ENCODE measurements at regions not wholly inside any gene's neighbourhood (a gene's known extent, or its start where the extent isn't known, plus 50 kb on each side); places are given as distances from the start of the nearest gene placed in this dataset.

DNA sequence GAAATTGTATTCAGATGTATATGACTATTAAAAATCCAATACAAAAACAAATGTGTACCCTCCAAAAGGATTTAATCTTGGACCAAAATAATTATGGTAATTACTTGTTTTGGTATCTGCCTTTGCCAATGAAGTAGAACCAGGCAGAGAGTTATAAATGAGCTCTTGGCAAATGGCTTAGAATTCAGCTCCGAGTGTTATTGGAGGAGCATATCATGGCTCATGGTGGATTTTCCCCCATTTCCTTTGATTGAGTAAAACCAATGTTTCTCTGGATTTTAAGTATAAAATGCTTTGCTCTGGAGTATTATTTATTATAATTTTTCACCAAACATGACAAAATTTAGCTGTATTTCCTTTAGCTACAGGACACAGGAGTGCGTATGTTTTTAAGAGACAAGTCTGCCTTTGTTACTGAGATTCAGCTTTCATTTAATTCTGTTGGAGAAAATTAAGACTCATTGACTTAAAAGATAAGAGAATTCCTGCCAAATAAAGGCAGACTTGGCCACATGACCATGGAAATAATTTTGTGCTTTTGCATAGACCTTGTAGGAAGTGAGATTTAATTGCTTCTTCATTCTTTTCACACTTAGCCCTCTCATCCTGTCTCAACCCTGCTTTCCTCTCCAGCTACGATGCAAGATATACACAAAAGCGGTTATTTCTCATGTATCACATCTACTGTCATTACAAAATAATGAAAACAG is 281.0 kb upstream of the SOX11 start:
- DNase-seq (ENCODE audit: insufficient read length, low spot score), result no peak
- FAIRE-seq, result no peak

DNA sequence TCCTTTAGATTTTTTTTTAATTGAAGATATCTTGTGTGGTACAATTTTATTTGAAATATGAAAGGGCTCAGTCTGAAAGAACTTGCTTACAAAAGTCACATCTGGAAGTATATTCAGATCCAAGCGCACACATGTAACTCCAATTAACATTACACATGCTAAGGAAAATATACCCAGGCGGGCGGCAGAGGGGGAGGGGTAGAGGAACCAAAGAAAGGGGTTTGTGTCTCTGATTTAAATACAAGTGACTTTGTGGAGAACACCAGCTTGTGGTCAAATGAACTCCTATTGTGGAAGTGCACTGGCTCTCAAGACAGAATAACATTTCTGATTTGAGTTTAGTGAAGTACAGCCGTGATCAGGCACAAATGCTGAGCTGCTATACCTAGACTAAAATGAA is 280.2 kb upstream of the SOX11 start:
- FAIRE-seq (no peak), DNase-seq (ENCODE audit: insufficient read length, low spot score) (no peak)

DNA sequence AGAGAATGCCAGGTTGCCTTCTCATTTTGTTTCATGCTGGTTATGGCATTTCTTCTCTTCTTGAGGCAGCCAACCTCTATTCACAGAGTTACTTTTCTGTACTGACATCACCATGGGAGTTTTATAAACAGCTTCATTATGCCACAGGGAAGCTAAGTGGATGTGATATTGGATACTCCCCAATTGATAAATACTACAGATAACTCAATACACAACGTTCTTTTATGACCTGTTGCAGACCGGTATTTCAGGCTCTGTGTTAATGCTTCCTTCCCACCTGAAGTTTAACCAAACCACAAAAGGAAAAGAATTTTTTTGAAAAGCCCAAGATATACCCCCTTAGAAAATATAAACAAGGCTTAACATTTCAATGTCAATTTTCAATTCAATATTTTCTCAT is 258.3 kb upstream of the SOX11 start:
- no peak for DNase-seq (ENCODE audit: insufficient read length, low spot score)
- no peak for FAIRE-seq

DNA sequence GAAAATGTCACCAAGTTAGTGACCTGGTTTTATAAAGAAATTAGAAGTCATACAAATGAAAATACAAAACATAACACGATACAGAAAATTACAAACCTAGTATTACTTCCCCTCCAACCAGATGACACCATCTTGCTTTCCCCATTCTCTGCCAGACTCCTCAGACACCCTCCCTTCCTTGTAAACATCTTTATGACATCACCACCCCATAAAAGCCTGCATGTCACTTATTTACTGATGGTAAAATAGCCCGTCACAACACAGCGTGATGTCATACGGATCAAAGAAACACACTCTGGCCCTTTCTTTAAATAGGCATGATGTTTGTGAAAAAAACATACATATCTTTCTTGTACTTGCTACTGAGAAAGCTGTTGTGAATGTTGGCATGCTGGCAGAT is 254.8 kb upstream of the SOX11 start:
- DNase-seq (ENCODE audit: insufficient read length, low spot score), result no peak
- no peak for FAIRE-seq

DNA sequence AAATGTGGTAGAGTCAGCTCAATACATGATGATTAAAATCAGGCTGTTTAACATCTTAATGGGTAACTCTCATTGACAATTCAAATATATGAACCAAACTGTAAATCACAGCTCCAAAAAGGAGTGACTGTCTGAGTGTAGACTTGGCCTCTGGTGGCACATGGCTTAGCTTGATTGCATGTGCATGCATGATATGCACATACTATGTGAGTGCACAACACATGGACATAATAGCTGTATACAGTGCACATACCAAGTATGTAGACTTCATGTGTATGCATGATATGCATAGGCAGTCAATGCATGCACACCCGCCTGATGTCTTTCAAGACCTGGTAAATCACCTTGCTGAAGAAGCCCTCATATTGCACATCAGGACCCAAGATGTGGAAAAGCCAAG is 252.0 kb upstream of the SOX11 start:
- no peak for DNase-seq (ENCODE audit: insufficient read length, low spot score)
- no peak for FAIRE-seq

DNA sequence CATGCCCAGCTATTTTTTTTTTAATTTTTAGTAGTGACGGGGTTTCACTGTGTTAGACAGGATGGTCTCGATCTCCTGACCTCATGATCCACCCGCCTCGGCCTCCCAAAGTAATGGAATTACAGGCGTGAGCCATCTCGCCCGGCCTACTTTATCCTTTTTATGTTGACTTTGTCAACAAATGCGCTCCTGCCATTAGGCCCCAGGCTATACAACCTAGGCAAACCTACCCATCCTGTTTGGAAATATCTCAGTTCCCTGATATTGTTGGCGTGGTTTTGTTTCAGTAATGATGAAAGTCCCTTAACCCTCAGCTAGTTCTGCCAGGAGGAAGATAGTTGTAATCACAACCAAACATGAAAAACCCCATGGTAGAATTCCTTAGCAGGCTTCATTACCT is 249.4 kb upstream of the SOX11 start:
- no peak for FAIRE-seq
- DNase-seq (ENCODE audit: insufficient read length, low spot score), result no peak

DNA sequence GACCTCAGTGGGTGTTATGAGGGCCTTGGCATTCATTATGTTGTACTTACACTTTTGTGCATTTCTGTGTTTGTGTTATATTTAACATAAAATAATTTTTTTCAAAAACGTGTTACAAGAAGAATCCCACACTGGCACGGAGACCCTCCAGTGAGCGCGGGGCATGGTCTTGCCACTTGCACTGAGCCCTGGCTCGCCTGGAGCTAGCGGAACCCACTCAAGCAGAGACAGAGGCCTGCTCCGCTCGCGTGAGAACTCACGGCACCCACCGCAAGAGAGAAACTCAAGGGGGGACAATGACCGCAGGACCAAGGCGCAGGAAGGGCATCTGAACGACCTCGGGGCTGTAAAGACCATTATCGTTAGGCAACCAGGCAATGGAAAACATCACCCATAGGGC is 248.0 kb upstream of the SOX11 start:
- DNase-seq (ENCODE audit: insufficient read length, low spot score), result no peak
- no peak for FAIRE-seq

DNA sequence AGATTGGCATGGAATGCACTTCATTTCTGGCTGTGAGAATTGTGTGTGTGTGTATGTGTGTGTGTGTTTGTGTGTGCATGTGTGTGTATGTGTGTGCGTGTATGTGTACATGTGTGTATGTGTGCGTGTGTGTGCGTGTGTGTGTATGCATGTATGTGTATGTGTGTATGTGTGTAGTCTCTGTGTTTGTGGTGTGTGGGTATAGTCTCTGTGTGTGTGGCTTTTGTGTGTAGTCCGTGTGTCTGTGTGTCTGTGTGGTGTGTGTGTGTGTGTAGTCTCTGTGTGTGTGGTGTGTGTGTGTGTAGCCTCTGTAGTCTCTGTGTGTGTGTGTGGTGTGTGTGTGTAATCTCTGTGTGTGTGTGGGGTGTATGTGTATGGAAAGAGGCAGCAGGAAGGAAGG is 247.3 kb upstream of the SOX11 start:
- DNase-seq (ENCODE audit: insufficient read length, low spot score), result no peak
- no peak for FAIRE-seq

DNA sequence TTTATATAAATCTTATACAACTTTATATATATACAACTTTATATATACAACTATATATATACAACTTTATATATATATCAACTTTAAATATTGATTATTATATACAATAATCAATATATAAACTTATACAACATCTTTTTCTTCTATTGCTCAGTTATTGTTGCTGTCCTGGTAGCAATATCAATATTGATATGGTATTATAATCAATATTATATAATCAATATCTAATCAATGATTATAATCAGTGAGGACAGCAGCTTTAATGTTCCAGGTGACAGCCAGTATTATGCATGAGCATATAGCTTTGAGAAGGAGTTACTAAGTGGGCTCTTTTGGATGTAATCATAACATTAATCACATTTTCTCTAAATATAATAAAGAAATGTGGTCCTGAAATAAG is 242.3 kb upstream of the SOX11 start:
- no peak for FAIRE-seq
- no peak for DNase-seq (ENCODE audit: insufficient read length, low spot score)

DNA sequence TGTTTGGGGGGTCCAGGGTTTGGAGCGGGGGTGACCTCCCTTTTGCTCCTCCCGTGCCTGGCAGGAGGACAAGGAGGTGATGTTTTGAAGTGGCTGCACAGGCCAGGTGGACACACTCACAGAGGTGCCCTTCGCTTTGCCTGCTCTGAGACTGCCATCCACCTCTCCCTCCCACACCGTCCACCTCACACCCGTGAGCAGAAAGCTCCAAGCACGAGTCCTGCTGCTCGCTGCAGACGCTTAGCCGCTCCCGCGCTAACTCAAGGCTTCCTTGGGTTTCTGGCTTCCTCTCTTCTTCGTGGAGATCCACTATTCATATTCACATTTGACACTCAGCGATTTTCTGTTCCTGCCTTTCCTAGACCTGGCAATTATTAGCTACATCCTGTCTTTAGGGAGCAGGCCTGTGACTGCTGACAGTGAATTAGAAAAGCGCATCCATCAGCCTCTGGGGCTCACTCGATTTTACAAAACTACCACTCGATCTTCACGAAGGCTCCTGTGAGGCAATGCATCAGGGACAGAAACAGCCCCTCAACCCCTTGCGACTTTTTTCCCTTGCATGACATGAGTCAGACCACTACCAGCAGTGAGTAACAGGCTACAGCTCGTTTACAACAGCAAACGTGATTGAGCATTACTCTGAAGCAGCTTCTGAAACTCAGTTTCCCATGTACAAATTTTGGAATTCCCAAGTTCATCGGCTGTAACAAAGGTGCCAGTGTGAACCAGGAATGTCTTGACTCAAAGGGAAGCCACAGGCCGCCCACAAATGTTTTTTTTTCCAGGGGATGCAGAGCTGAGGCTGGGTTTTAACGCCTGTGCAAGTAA is 238.7 kb upstream of the SOX11 start:
- DNase-seq (ENCODE audit: insufficient read length, low spot score) (no peak), FAIRE-seq (no peak)

DNA sequence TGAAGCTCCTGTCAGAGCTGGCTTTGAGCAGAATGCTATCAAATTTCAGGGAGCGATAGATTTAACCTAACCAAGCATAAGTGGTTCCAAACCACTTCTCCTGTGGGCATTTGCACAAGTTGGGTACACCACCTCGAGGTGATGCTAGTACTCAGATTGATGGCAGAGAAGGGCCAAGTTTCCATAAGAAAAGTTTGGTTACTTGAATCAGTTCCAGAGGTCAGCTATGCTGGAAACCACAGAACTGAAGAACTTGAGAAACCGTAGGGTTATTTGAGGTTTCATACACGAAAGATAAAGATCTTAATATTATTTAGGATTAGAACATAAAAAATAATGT is 238.2 kb upstream of the SOX11 start:
- no peak for FAIRE-seq
- no peak for DNase-seq (ENCODE audit: insufficient read length, low spot score)

DNA sequence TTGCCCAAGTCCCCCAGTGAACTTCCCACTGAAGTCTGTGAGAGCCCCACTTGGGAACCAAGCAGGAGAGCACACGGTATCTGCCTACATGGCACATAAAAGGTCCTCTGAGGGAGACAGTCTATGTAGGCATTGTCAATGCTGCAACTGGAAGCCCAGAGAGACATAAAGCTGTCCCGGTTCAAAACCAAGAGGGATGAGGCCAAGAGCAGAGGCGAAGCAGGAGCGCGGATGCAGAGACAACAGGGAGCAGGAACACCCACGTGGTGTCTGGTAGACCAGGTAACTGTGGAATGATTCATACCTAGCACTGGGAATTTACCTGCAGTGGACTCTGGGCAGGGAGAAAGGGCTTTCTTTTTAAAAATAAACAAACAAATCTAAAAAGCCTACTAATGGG is 233.1 kb upstream of the SOX11 start:
- DNase-seq (ENCODE audit: insufficient read length, low spot score), result no peak
- no peak for FAIRE-seq

DNA sequence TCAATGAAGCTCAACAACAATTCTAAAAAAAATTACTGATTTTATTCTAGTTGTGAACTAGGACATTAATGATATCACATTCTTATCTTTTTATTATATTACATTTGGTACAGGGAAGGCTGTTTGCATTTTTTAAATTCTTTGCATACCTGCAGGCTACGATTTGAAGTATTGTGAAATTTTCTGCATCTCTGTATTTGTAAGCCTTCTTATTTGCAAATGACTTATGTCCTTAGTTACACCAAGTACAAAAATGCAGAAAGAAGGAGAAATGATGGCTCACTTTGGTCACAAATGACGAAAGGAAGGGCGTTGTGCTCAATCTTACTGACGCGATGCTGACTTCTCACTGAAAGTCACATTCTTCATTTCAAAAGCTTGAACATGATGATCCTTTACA is 227.5 kb upstream of the SOX11 start:
- FAIRE-seq (no peak), DNase-seq (ENCODE audit: insufficient read length, low spot score) (no peak)

DNA sequence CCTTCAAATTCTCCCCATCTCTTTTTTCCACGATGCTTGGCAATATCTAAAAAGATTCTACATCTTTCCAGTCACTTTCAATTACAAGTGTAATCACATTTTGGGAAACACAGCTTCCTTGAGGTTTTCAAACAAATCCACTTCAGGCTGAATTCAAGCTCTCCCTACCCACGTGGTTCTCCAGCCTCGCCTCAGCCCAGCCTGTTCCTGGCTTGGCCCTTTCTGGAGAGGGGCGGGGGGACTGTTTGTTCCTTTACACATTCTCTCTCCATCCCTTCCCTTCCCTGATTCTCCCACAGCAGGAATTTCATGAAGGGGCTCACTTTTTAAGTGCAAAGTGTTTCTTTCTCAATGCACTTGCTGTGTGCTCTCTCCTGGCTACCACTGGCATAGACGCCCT is 226.3 kb upstream of the SOX11 start:
- FAIRE-seq (no peak), DNase-seq (ENCODE audit: insufficient read length, low spot score) (no peak)

DNA sequence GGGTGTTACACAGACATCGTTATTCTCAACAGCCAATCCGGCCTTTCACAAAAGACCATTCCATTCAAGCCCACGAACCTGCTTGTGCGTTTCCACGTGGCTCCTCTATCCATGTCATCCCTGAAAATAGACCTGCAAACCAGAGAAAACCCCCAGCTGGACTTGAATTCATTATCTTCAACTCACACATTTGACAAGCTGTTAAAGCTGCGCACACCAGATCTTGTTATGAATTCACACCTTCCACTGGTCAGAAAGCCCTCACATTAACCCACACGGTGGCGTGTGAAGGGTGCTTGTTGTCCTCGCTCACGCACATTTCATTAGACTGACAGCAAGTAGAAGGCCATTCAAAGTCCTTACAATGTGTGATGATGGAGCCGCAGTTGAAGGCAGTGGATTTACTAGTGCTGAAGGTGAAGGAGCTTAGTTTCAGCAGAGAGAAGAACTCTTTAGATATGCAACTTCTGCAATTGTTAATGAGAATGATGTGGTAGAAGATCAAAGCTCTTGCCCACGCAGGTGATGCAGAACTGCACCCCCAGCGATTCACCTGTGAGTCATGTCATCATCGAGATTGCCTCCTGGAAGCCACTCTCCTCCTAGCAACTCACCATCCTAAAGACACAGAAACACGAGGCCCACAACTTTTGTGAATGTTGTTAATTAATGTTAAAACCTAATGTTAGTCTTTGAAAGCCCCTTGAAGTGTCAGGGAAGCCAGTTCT is 224.8 kb upstream of the SOX11 start:
- no peak for FAIRE-seq

DNA sequence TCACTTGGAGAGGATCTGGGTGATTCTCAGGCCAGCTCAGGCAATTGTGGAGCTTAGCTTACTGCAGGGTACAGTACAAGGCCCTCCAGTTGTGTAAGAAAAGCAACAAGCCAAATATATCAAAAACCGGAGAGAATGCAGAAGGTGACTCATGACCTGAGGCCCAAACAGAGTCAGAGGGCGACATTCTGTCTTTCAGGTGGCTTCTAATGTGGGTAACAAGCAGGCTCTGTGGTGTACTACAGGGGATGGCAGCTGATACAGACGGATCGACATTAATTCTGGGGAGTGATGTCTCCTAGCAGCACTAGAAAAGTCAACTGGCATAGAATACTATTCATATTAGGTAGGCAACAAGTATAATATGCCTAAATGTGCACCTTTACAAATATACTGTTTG is 219.5 kb upstream of the SOX11 start:
- FAIRE-seq, result no peak
- no peak for DNase-seq (ENCODE audit: insufficient read length, low spot score)

More for the DNA sequence above, 224.8 kb upstream of the SOX11 start:
- no peak for DNase-seq (ENCODE audit: insufficient read length, low spot score)

DNA sequence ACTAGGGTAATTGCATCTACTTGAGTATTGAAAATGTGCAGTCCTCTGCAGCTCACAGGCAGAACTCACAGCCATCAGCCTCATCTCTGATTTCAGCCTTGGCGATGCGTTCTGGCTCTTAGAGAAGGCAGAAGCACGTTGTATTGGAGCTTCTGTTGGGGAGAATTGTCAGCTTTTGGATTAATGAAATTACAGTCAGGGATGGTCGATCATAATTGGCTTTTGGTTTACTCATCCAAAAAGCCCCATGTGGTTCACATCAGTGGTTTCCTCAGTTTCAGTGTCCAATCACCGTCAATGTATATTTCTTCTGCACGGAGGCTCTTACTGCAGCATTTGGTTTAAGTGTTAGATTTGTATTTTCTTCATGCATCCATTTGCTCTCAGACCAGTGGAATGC is 218.5 kb upstream of the SOX11 start:
- DNase-seq (ENCODE audit: insufficient read length, low spot score) (no peak), FAIRE-seq (no peak)

DNA sequence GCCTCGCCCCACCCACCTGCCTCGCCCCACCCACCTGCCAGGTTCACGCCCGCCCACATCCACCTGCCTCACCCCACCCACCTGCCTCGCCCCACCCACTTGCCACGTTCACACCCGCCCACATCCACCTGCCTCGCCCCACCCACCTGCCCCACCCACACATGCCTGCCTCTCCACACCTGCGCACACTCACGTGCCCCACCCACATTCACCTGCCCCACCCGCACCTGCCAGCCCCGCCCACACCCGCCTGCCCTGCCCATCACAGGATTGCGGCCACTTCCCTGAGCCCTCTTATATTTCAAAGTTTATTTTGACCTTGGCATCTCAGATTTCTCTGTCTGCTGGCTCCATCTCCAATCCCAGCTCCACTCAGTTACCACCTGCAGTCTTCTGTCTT is 217.5 kb upstream of the SOX11 start:
- FAIRE-seq (no peak), DNase-seq (ENCODE audit: insufficient read length, low spot score) (no peak)

DNA sequence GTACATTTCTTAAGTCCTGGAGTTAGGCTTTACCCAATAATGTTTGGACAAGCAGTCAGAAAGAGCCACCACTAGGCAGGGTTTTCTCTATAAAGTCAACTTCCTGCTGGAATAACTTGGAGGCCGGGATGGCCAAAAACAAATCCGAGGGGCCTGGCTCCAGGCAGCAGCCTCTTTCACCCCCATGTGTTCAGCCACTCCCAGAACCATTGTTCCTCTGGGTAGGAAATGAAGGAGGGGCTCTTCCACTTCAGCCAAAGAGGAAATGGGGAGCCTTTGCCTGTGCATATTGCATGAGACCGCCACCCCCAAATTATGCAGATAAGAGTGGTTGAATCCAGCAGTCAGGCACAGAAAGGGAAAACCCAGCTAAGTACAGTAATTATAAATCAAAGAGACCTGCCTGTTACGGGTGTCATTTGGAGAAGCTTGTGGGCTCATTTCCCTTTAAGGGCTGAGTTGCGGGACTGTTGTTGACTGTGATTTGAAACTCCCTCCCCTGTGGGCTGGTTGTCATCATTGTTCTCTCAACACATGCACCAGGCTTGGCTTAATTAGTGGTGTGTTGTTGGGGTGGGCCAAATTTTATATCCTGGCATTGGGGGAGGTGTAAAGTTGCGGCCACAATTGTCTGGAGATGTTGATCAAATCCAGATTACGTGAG is 212.8 kb upstream of the SOX11 start:
- DNase-seq (ENCODE audit: insufficient read length, low spot score) (no peak), FAIRE-seq (no peak)

DNA sequence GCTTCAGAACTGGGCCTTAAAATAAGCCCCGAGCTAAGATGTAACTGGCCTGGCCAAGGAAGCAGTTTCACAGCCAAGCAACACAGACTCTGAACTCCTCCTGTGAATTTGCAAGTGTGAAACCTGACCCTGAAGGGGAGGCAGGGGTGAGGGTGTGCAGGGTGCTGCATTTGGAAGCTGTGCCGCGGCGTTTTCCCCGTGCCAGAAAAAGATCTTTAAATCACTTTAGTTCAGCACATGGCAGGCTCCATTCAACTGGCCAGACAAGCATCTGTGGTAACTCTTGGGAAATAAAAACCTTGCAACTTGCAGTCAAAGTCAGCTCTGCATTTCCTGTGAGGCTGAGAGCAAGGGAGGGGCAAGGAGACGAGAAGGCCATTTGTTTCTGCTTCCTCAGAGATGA is 209.3 kb upstream of the SOX11 start:
- DNase-seq (ENCODE audit: insufficient read length, low spot score) (no peak), FAIRE-seq (no peak)

DNA sequence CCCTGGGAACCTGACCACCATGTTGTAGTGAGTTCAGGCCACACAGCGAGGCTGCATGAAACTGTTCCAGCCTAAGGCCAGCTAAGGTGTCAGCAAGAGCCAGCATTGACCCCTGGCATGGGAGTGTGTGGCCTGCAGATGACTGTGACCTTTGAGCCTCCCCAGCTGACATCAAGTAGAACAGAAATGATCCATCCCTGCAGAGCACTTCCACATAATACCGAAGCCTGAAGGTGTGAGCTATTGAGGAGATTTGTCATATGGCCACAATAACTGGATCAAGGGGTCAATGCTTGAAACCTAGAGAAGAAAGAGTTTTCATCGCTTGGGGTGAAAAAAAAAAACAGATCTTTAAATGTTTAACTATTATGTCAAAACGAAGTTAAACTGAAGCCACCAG is 207.3 kb upstream of the SOX11 start:
- FAIRE-seq (no peak), DNase-seq (ENCODE audit: insufficient read length, low spot score) (no peak)

Data from GM19239 (cell line).